Astrocyte (in vitro differentiated cells and primary cell): ENCODE measurements at regions not wholly inside any gene's neighbourhood (a gene's known extent, or its start where the extent isn't known, plus 50 kb on each side); places are given as distances from the start of the nearest gene placed in this dataset.

Source experiments
- DNase-seq: peaks from one replicate; pipeline ENCODE4 v3.0.0-alpha.2; 2010; ENCODE audit warnings: low read depth
- FAIRE-seq: peaks from 2 replicates; lab custom pipeline; 2011; peaks lifted over from hg19 to GRCh38; lab: Jason Lieb, UNC
- H2AFZ ChIP-seq: 2 replicates; pipeline ENCODE4 v1.6.0; 2012; ENCODE audit warnings: low read depth, low read length, inconsistent platforms
- H3K27ac ChIP-seq: 2 replicates; pipeline ENCODE4 v1.5.1; 2011; ENCODE audit warnings: low read depth, low read length, inconsistent platforms
- H3K27me3 ChIP-seq: 2 replicates; pipeline ENCODE4 v1.6.0; 2011; ENCODE audit warnings: low read length, inconsistent platforms; ENCODE audit not compliant: insufficient read depth
- H3K36me3 ChIP-seq: 2 replicates; pipeline ENCODE4 v1.5.1; 2011; ENCODE audit warnings: low read length, inconsistent platforms; ENCODE audit not compliant: insufficient read depth
- H3K4me1 ChIP-seq: 2 replicates; pipeline ENCODE4 v1.5.1; 2011; ENCODE audit warnings: low read length, inconsistent platforms; ENCODE audit not compliant: insufficient read depth
- H3K4me2 ChIP-seq: 2 replicates; pipeline ENCODE4 v1.6.0; 2012; ENCODE audit warnings: low read length, inconsistent platforms
- H3K4me3 ChIP-seq: 2 replicates; pipeline ENCODE4 v1.5.1; 2011; ENCODE audit warnings: low read depth, mild to moderate bottlenecking, low read length, inconsistent platforms; ENCODE audit not compliant: insufficient read depth
- H3K79me2 ChIP-seq: 2 replicates; pipeline ENCODE4 v1.6.0; 2012; ENCODE audit warnings: mild to moderate bottlenecking, low read length, inconsistent platforms; ENCODE audit not compliant: insufficient read depth
- H3K9ac ChIP-seq: 2 replicates; pipeline ENCODE4 v1.6.0; 2012; ENCODE audit warnings: mild to moderate bottlenecking, low read length, inconsistent platforms
- H3K9me3 ChIP-seq: 2 replicates; pipeline ENCODE4 v1.5.1; 2012; ENCODE audit warnings: low read depth, mild to moderate bottlenecking, low read length, inconsistent platforms; ENCODE audit not compliant: insufficient read depth
- H4K20me1 ChIP-seq: 2 replicates; pipeline ENCODE4 v1.6.0; 2012; ENCODE audit warnings: low read length, inconsistent platforms; ENCODE audit not compliant: insufficient read depth
- H3K27ac Mint-ChIP-seq: one replicate; pipeline ENCODE4 v1.8.0; 2021; ENCODE audit warnings: mild to moderate bottlenecking, mixed read lengths; ENCODE audit not compliant: unreplicated experiment
- H3K27me3 Mint-ChIP-seq: one replicate; pipeline ENCODE4 v1.8.0; 2021; ENCODE audit warnings: low read depth, mixed read lengths; ENCODE audit not compliant: unreplicated experiment
- H3K36me3 Mint-ChIP-seq: one replicate; pipeline ENCODE4 v1.8.0; 2021; ENCODE audit warnings: low read depth, mixed read lengths; ENCODE audit not compliant: unreplicated experiment
- H3K4me1 Mint-ChIP-seq: one replicate; pipeline ENCODE4 v1.8.0; 2021; ENCODE audit warnings: low read depth, mixed read lengths; ENCODE audit not compliant: unreplicated experiment
- H3K4me3 Mint-ChIP-seq: one replicate; pipeline ENCODE4 v1.8.0; 2021; ENCODE audit warnings: mild to moderate bottlenecking, moderate library complexity, mixed read lengths; ENCODE audit not compliant: unreplicated experiment
- H3K9me3 Mint-ChIP-seq: one replicate; pipeline ENCODE4 v1.8.0; 2021; ENCODE audit warnings: mild to moderate bottlenecking, mixed read lengths; ENCODE audit not compliant: unreplicated experiment
- CTCF ChIP-seq: IDR thresholded peaks from 2 replicates; pipeline ENCODE4 v1.5.1; 2011; ENCODE audit warnings: low read depth, mild to moderate bottlenecking, inconsistent platforms, low read length, moderate library complexity; ENCODE audit not compliant: insufficient read depth
- EZH2 ChIP-seq: IDR thresholded peaks from 2 replicates; pipeline ENCODE4 v1.6.1; 2012; ENCODE audit warnings: mild to moderate bottlenecking, low read length, inconsistent platforms; ENCODE audit not compliant: insufficient read depth

- H4K20me1 ChIP-seq, result no peaks in the 10 kb centered on the region
- H3K9me3 ChIP-seq, result no peaks in the 10 kb centered on the region
- no peaks in the 10 kb centered on the region for H3K79me2 ChIP-seq
- H3K27me3 ChIP-seq, result no peaks in the 10 kb centered on the region
- no peak overlapping the region for H3K9ac ChIP-seq
- no peak for TF ChIP-seq EZH2
- no peak for TF ChIP-seq CTCF
- DNase-seq (no peak), FAIRE-seq (no peak)
- peaks cover 3% of the 10 kb centered on the region for H3K4me1 ChIP-seq
- Mint-ChIP-seq H3K36me3 (peaks cover 4% of the 10 kb centered on the region), H3K9me3 (peaks cover 2% of the 10 kb centered on the region), H3K4me1 (peaks cover 11% of the 10 kb centered on the region), H3K27me3 (peaks cover 28% of the 10 kb centered on the region), H3K4me3 (no peak overlapping the region), H3K27ac (no peak overlapping the region)
- no peak overlapping the region for H3K27ac ChIP-seq
- H3K4me2 ChIP-seq, result no peak overlapping the region
- no peak overlapping the region for H2AFZ ChIP-seq
- no peak overlapping the region for H3K4me3 ChIP-seq
- no peaks in the 10 kb centered on the region for H3K36me3 ChIP-seq
Measured at GRCh38 chr3:194836661-194837060, 151.0 kb downstream of the FAM43A start.

GRCh38 chr3:194837457-194838127, 151.9 kb downstream of the FAM43A start:
- Histone ChIP-seq H3K27ac (no peak overlapping the region), H4K20me1 (no peaks in the 10 kb centered on the region), H3K4me3 (no peak overlapping the region), H3K9ac (no peak overlapping the region), H3K36me3 (no peaks in the 10 kb centered on the region), H3K9me3 (no peaks in the 10 kb centered on the region), H3K4me1 (peaks cover 3% of the 10 kb centered on the region), H2AFZ (no peak overlapping the region), H3K27me3 (no peaks in the 10 kb centered on the region), H3K79me2 (no peaks in the 10 kb centered on the region), H3K4me2 (no peak overlapping the region)
- no peak overlapping the region for H3K27ac Mint-ChIP-seq
- TF ChIP-seq EZH2 (no peak), CTCF (no peak)
- FAIRE-seq, result no peak
- peaks cover 4% of the 10 kb centered on the region for H3K36me3 Mint-ChIP-seq
- H3K9me3 Mint-ChIP-seq, result peaks cover 2% of the 10 kb centered on the region
- H3K4me1 Mint-ChIP-seq, result peaks cover 11% of the 10 kb centered on the region
- H3K27me3 Mint-ChIP-seq, result peaks cover 25% of the 10 kb centered on the region
- no peak for DNase-seq
- H3K4me3 Mint-ChIP-seq, result no peak overlapping the region

- Mint-ChIP-seq H3K4me1 (peaks cover 9% of the 10 kb centered on the region), H3K4me3 (no peak overlapping the region), H3K27ac (no peak overlapping the region), H3K36me3 (peaks cover 2% of the 10 kb centered on the region), H3K9me3 (peaks cover under 1% of the 10 kb centered on the region), H3K27me3 (peaks cover 23% of the 10 kb centered on the region)
- peaks cover 3% of the 10 kb centered on the region for H3K4me1 ChIP-seq
- no peaks in the 10 kb centered on the region for H3K9me3 ChIP-seq
- TF ChIP-seq EZH2 (no peak), CTCF (no peak)
- no peak overlapping the region for H3K4me3 ChIP-seq
- no peak for DNase-seq
- no peak for FAIRE-seq
- H3K79me2 ChIP-seq, result no peaks in the 10 kb centered on the region
- no peaks in the 10 kb centered on the region for H3K36me3 ChIP-seq
- no peaks in the 10 kb centered on the region for H3K27me3 ChIP-seq
- H4K20me1 ChIP-seq, result no peaks in the 10 kb centered on the region
- no peak overlapping the region for H3K27ac ChIP-seq
- no peak overlapping the region for H3K4me2 ChIP-seq
- no peak overlapping the region for H3K9ac ChIP-seq
- H2AFZ ChIP-seq, result no peak overlapping the region
Measured at GRCh38 chr3:194838236-194838635, 152.6 kb downstream of the FAM43A start.
